ENCODE measurements at regions not wholly inside any gene's neighbourhood (a gene's known extent, or its start where the extent isn't known, plus 50 kb on each side); places are given as distances from the start of the nearest gene placed in this dataset.

GRCh38 chr15:35756623-35757022 is 210.7 kb upstream of the DPH6 start (continued):
- TF ChIP-seq ZNF619 (CRISPR knock-in tag; IDR thresholded peaks at IDR 0.05) (no peak), RBM22 (optimal IDR thresholded peaks at IDR 0.05; ENCODE audit: low read length) (no peak), TCF12 (IDR thresholded peaks at IDR 0.05) (no peak), TCF12 (CRISPR knock-in tag; IDR thresholded peaks at IDR 0.05) (no peak), ZNF205 (CRISPR knock-in tag; IDR thresholded peaks at IDR 0.05) (no peak), HOXA7 (CRISPR knock-in tag; IDR thresholded peaks at IDR 0.05) (no peak), ATF2 (CRISPR knock-in tag; IDR thresholded peaks at IDR 0.05) (no peak), XBP1 (CRISPR knock-in tag; IDR thresholded peaks at IDR 0.05) (no peak)
- TF ChIP-seq, protein P1, sequence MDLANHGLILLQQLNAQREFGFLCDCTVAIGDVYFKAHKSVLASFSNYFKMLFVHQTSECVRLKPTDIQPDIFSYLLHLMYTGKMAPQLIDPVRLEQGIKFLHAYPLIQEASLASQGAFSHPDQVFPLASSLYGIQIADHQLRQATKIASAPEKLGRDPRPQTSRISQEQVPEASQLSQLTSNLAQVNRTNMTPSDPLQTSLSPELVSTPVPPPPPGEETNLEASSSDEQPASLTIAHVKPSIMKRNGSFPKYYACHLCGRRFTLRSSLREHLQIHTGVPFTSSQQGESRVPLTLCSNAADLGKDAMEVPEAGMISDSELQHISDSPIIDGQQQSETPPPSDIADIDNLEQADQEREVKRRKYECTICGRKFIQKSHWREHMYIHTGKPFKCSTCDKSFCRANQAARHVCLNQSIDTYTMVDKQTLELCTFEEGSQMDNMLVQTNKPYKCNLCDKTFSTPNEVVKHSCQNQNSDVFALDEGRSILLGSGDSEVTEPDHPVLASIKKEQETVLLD (CRISPR knock-in tag; IDR thresholded peaks at IDR 0.05; ENCODE audit: low read depth): no peak

GRCh38 chr15:35757361-35757760 is 211.4 kb upstream of the DPH6 start:
- BruUV-seq (replicated peaks): no TSS peak

More at GRCh38 chr15:35757361-35757760, 211.4 kb upstream of the DPH6 start:
- H3K36me3 ChIP-seq (replicated peaks in 1 of 2; ENCODE audit: control insufficient read depth in 1 of 2, insufficient read depth in 2 of 2, low read length in 2 of 2): no peaks in the 10 kb centered on the region
- DNase-seq (ENCODE audit: low spot score) (no peak), FAIRE-seq (no peak), ATAC-seq (no peak)
- no peak overlapping the region for H3K27ac ChIP-seq (ENCODE audit: extremely low read length, insufficient read depth, low read length)
- no peak overlapping the region for H3K4me3 ChIP-seq (replicated peaks in 1 of 3; ENCODE audit: insufficient read depth in 1 of 3, low read depth in 2 of 3, low read length in 3 of 3)
- no peaks in the 10 kb centered on the region for H4K20me1 ChIP-seq (ENCODE audit: insufficient read depth, low read length)
- WGBS (ENCODE audit: low lambda C conversion rate): 19% methylated on average over 2 of the region's 2 CpGs
- POLR2A ChIA-PET: no interaction called here
- no peaks in the 10 kb centered on the region for H3K9me3 ChIP-seq (ENCODE audit: low read length)
- no peak overlapping the region for H3K9ac ChIP-seq (ENCODE audit: insufficient read depth, low read depth, low read length)
- intact Hi-C loops (cut with micrococcal nuclease; ENCODE audit: unreplicated experiment): no loop called here
- TF ChIP-seq HIVEP1 (CRISPR knock-in tag; IDR thresholded peaks at IDR 0.05): no peak
- TF ChIP-seq NFRKB (IDR thresholded peaks at IDR 0.05): no peak
- no peak for TF ChIP-seq ZNF737 (CRISPR knock-in tag; IDR thresholded peaks at IDR 0.05; ENCODE audit: borderline replicate concordance)
- in situ Hi-C loops (cut with HindIII; ENCODE audit: extremely low pct_ligation_motif_present, low pct_unique_long_range_greater_than_20kb): no loop called here
- no peak overlapping the region for H2AFZ ChIP-seq (ENCODE audit: low read length)
- no peaks in the 10 kb centered on the region for H3K27me3 ChIP-seq (ENCODE audit: control insufficient read depth in 1 of 2, insufficient read depth in 2 of 2, low read length in 2 of 2)
- no peak overlapping the region for H3K4me2 ChIP-seq (ENCODE audit: low read depth, low read length)
- H3K4me1 ChIP-seq (ENCODE audit: insufficient read depth, low read length): no peaks in the 10 kb centered on the region
- H3K79me2 ChIP-seq (ENCODE audit: insufficient read depth, low read length): no peaks in the 10 kb centered on the region
- CTCF ChIA-PET (ENCODE audit: low intra/inter-chr PET ratio, low total read pairs): no interaction called here

Data from HepG2 (cell line).